Posterior cingulate gyrus (tissue), 11 donors: ENCODE measurements at regions not wholly inside any gene's neighbourhood (a gene's known extent, or its start where the extent isn't known, plus 50 kb on each side); places are given as distances from the start of the nearest gene placed in this dataset.

ENCODE experiments used
- DNase-seq, 10 donors: peaks; one replicate each; pipeline versions ENCODE4 v3.0.0 to v3.0.0-alpha.2; 2020 to 2021; ENCODE audit warnings: mixed read lengths in 3 of 10
- intact Hi-C: fragments of 100-400 bp; cut with DNase I; formaldehyde crosslinking; loops from one replicate; pipeline ENCODE4 v1.15.1; 2023

DNA sequence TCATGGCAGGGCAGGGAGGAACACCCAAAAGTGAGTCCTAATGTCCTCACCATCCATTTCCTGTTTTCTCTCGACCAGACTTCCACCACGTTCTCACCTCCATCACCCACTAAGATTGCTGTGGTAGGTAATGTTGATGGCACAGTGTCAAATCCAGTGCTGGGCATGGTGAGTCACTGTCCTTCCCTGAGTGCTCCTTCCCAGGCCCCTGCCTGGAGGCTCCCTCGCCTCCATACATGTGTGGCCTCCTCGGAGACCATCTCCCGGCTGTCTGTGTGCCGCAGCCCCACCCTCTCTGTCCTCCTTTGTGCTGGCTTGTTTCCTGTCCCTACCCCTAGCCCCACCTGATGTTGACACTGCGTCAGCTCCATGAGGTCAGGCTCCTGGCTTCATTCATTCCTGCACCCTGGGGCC, 177.5 kb downstream of the SYK start:
- DNase-seq = no peak
- intact Hi-C loops = no loop called here

DNA sequence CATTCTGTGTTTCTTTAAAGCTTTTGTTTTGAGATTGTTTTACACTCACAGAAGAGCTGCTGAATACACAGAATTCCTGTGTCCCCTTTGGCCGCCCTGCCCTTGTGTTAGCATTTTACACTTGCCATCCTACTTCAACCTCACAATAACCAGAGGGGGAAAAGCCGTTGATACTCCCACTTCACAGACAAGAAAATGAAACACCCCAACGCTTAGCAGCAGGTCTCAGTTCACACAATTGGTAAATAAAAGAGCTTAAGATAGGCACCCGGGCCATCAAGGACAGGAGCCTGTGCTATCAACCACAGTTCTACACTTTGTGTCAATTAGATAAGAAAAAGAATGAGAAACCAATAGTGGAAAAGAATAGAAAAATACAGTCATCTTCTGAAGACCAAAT, 178.0 kb downstream of the SYK start:
- intact Hi-C loops = no loop called here
- no peak for DNase-seq

DNA sequence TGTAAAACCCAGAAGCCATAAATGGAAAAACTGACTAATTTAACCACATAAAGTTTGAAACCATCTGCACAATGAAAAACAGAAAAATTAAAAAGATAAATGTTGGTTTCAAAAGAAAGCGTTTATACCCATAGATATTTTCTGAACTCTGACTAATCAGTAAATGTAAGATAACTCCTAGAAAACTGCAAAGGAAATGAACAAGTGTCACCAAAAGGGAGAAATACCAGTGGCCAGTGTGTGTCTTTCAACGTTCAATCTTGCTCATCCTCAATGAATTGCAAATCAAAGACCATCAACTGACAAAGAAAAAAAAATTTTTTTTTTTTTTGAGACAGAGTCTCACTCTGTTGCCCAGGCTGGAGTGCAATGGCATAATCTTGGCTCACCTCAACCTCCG, 180.1 kb downstream of the SYK start:
- intact Hi-C loops = no loop called here
- no peak for DNase-seq

DNA sequence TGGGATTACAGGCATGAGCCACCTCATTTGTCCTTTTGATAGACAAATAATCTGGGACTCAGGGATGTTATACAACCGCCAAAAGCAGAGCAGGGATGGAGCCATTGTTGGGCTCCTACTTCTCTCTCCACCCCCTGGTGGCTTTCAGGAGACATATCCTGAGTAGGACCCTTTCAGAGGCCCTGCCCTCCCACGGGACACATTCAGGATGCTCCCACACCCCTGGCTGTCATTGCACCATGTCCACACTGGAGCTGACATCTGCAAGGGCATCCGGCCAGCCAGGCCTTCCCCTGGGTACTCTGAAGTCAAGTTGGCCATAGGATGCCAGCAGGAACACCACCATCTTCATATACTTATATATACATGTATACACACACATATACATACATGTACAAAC, 181.8 kb downstream of the SYK start:
- intact Hi-C loops = no loop called here

DNA sequence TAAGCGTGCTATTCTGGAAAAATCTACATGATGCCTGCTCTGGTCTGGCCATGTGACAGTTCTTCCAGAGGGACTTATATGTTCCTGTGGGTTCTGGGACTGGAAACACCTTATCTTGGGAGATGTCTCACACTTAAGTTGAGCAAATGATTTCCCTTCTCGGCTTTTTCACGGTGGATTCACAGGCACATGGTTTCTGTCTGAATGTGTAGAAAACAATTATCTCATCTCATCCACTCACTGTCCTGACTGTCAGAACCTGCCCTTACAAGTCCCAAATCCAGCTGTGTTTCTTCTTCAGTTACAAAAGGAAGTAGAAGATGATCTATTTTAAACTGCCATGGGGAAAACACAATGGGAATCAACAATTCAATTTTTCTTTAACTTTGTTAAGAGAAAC, 184.0 kb downstream of the SYK start:
- intact Hi-C loops = no loop called here
- no peak for DNase-seq

More for the DNA sequence above, 181.8 kb downstream of the SYK start:
- DNase-seq = no peak

DNA sequence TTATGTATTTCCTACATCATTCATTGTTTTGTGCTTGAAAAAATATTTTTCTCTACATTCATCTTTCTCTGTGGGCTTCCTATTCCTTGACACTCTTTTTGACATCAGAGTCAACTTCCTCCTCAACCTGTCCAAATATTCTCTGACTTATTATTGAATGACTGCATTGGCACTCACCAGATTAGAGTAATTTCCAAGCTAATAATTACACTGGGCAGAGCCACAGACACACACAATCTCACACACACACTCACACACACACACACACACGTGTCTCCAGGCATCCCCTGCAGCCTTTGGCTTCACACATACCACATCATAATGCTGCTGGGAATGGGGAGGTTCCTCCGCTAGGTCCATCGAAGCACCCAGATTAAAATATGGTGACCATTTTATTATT, 184.5 kb downstream of the SYK start:
- intact Hi-C loops = no loop called here
- no peak for DNase-seq

DNA sequence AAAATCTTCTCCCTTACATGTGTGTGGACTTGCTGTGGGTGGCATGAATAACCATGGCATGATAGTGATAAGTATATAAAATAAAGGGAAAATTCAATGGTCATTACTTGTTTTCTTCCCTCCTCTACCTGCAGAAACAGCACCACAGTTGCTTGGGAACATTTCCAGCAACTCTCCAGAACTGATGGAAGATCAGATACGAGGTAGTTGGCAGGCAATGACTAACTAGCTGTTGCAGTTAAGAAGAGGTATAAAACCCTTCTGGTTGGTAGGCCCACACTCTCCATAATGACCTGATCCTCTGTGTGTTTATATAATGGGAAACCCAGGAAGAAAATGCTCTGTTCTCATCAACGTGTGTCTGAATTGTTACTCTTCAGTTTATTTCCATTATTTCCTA, 185.9 kb downstream of the SYK start:
- no peak for DNase-seq
- intact Hi-C loops = no loop called here

DNA sequence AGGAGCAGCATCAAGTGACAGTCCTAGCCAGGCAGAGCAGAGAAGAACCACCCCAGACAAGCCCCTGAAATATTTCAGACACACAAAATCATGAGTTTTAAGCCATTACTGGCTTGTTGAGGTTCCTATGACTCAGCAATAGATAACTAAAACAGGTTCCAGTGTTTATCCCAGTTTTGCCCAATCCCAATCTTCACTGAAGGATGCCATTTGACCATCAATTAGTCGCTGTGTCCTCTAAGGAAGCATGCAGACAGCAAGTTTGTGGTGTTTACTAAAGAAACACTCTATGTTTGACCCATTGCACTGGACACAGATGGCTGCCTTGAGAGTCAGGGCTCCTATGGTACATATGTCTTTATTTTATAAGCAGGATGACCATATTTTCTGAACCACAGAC, 186.7 kb downstream of the SYK start:
- DNase-seq = no peak
- intact Hi-C loops = no loop called here

DNA sequence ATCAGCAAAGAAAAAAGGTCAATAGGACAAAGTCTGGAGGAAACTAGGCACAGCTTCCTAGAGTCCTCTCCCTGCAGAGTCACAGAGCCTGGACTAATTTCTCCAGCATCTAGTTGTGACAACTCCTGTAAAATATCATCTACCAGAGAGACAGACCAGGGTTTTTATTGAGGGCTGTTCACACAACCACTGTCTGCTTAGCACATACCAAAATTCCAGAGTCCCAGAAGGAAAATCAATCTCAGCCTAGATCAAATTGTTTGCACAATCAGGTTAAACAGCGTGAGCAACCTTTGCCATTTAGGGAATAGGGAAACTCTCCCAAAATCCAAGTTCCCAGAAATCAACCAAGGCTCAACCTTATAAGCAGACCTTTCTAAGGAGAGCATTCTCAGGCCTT, 190.3 kb downstream of the SYK start:
- intact Hi-C loops = no loop called here

DNA sequence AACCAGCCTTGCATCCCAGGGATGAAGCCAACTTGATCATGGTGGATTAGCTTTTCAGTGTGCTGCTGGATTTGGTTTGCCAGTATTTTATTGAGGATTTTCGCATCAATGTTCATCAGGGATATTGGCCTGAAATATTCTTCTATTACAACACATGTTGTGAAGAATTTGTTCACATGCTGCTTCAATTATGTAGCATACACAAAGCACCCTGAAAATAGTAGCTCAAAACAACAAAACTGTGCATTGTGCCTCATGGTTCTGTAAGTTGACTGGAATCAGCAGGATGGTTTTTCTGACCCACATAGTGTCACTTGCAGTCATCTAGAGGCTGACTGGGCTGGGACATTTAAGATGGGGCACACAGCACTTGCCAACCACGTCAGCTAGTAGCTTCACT, 193.9 kb downstream of the SYK start:
- no peak for DNase-seq
- intact Hi-C loops = no loop called here

More for the DNA sequence above, 190.3 kb downstream of the SYK start:
- DNase-seq = no peak

DNA sequence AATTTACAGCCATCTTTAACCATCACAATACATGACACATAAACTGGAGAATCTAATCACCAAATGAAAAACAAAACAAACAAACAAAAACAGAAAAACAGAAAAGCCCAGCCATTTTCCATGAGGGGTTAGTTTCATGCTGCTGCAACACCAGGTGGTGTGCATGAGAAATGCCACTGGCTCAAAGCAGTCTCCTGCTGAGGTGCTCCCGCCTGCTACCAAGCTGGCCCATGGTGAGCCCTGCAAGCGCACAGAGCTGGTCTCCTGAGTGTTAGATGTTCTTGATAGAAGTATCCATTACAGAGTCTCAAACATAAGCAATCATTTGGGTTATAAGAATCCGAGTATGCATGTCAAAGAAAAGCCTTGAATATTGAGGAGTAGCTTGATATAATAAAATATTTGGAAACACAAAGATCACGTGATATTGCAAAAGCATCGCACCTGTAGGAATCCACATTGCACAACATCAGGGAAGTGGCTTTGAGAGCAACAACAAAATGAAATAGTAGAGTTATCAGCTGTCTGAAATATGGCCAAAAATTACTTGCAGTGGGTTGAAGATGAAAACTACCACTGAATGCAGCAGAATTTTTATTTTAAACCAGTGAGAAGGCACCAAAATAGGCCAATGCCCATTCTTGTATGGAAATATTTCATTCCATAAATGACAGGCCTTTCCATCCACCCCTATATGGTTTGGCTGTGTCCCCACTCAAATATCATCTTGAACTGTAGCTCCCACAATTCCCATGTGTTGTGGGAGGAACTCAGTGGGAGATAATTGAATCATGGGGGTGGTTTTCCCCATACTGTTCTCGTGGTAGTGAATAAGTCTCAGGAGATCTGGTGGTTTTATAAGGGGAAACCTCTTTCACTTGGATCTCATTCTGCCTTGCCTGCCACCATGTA, 194.8 kb downstream of the SYK start:
- DNase-seq = no peak
- intact Hi-C loops = no loop called here

DNA sequence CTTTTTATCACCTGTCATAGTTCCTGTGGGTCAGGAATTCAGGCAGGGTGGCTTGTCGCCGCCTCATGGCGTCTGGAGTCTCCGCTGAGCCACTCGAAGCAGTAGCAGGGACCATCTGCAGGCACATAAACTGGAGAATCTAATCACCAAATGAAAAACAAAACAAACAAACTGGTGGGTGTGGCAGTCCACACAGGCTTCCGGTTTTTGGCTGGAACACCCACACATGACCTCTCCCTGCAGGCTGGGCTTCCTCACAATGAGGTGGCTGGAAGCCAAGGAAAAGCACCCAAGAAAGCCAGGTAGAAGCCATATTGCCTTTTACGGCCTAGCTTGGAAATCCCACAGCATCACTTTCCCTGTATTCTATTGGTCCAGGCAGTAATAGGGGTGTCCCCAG, 197.0 kb downstream of the SYK start:
- intact Hi-C loops = no loop called here
- DNase-seq = no peak

DNA sequence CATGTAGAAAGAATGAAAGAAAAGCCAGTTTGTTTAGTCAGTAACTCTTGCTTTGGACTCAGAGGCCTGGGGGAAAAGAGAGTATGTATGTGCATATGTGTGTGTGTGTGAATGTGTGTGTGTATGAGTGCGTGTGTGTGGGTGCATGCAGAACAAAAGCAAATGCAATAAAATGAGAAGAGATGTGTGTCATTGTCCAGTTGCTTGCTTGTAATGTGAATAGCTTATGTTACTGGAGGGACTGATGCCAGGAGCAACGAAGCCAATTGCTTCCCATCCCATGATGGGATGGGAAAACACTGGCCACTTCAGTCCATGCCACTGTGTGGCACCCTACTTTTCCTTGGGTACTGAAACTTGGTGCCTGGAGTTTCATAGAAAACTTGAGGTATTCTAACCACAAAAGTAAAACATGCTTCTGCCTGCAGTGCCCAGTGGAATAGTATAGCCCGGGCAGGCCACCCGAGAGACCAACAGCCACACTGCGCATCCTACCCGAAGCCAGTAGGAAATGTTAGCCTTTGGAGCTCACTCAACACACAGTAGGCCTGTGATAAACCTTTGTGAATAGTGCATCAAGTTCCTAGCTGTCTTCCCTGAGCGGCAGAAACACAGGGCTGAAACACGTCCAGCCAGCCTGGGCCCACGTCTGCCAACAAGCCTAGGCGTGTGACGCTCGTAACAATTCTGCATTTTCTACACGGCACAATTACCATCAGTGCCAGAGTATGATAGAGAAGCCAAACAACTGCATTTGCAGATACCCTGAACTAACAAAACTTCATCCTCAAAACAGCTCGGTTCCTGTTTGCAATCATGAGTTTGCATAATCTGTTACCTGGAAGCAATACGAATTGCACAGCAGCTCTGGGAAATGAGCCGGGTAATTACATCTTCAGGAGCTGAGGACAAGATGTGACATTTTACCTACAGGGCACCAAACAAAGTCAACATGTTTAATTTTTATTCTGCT, 198.1 kb downstream of the SYK start:
- DNase-seq = peak in 3 of 10 donors; percentile 9 to 34 (median 29)
- intact Hi-C loops = no loop called here

DNA sequence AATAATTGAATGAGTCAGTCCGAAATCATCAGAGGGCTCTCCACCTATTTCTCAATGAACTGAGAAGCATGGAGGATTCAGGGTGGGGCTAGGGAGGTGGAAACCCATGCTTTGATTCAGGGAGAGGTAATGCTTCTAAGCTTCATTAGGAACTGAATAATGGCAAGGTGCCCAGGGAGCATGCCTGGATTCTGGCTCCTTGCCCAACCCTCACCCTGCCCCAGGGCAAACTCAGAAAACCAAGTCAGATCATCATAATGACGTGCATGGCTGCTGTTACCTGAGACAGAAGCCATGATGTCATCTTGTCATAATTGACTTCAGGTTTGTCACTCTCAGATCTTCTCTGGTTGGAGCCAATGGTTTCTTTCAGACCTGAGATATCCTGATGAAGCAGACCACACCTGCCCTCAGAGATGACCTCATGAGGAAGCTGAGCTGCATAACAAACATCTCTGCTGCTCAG, 199.6 kb downstream of the SYK start:
- DNase-seq = no peak
- intact Hi-C loops = no loop called here

DNA sequence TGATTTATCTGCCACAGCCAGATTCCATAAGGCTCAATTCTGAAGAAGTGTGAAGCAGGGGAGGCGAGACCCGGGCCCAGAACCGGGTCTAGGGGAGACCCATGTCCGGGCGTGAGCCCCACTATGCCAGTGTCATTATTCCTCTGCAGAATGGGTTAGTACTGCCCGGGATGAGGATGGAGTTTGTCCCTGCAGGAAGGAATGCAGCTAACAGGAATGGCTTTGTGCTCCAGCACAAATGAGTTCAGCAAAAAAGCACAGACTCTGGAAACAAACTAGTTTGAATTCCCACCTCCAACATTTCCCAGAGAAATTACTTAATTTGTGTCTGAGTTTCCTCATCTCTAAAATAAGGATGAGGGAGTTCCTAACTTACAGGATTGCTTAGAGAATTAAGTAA, 202.9 kb downstream of the SYK start:
- intact Hi-C loops = no loop called here
- DNase-seq = no peak

DNA sequence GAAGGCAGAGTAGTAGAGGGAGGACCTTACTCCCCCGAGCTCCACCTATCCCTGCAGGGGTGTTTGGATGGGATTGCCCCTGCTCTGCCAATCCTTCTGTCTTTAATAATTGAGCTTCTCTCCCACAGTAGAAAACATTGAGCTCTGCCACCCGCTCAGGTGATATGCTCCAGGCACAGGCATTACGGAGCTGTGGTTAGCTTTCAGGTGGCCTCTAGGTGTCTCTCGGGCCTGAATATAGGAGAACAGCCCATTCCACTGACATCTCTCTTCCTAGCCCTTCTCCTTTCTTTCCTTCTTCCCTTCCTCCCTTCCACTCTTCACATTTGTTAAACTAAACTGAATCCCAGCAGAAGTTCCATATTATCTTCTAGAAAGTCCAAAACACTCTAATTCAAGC, 203.4 kb downstream of the SYK start:
- DNase-seq = no peak
- intact Hi-C loops = no loop called here

DNA sequence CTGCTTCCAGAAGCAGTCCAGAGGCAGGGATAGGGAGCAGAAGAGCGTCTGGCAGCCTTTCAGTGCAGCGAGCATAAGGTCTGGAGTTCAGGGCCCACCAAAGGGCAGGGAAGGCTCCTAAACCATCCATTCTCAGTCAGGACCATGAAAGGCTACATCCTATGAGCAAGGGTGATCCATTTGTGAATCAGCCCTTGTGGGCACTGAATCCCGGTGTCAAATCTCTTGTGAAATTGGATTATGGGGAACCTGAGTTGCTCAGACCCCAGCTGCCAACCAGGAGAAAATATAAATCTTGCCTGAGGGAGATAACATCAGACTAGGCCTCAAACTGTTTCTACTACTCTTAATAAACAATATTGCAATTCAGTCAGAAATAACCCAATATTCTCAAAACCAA, 204.4 kb downstream of the SYK start:
- no peak for DNase-seq
- intact Hi-C loops = no loop called here

DNA sequence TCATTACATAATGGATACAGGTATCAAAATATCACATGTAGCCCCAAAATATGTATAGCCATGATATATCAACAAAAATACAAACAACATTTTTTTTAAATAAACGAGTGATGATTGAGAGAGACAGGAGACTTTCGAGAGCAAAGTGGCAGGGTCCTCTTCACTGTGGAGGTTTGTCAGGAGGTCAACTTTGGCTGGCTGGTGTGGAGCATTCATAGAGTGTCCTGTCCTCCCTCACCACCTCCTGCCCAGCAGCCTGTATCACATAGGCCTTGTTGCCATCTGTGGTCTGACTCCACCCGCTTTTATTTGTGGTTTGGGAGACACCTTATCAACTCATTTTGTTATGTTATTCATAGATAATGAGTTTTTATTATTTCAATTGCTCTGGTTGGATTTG, 206.9 kb downstream of the SYK start:
- intact Hi-C loops = no loop called here
- no peak for DNase-seq

DNA sequence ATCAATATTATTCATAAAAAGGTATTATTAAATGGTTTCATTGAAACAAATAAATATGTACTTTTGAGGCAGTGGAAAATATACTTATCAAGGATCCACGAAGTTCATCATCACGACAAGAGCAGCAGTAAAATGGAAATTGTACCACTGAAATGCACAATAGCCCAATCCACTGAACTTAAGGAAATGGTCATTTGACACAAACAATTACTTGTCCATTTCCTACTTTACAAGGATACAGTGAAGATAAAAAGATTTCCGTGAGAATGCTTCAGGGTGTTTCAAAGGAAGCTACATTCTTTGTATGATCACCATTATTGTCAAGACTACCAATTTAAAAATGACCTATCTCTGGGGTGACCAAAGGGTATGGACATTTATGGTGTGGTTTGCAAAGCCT, 210.3 kb downstream of the SYK start:
- intact Hi-C loops = no loop called here
- DNase-seq = no peak

DNA sequence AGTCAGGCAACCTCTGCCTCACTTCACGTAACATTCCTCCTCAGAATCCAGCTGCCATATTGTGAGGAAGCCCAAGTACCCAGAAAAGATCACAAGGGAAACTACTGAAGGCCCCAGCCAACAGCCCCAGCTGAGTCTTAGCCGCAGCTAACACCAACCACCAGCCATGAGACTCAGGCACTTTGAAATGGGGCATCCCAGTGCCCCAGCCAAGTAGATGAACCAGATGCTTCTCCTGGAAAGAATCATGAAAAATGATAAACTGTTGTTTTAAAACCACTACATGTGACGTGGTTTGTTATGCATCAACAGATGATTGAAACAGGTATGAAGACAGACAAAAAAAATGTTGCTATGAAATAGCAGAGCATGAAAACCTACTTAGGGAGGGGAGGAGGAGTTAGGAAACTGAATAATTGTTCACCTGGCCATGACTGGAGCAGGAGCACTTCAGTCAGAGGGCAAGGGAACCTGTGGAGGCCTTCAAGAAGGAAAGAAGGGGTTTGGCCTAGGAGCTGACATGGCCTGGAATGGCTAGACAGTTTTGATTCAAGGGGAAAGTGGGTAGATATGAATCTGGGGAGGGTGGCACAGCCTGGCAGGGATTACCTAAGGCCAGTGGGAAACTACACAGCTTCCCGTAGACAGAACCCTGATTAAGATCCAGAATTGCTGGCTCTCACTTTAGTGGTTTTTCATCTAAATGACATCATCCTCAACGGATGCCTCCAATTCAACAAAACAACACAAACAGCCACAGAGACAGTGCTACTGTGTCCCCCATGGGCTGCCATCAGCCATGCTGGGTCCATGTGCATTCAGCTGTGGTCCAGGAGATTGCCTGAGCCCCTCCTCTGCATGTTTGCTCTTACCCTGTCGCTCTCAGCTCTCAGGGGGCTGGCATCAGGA, 211.6 kb downstream of the SYK start:
- DNase-seq = no peak
- intact Hi-C loops = no loop called here
